HTR-8/SVneo (cell line): ENCODE measurements at regions not wholly inside any gene's neighbourhood (a gene's known extent, or its start where the extent isn't known, plus 50 kb on each side); places are given as distances from the start of the nearest gene placed in this dataset.
"Not testable (repeated sequence)": the region's sequence is repeated elsewhere in the genome, so short reads cannot be mapped to it uniquely, and the experiment has no call there.

Experiments
- DNase-seq: peaks from one replicate; pipeline ENCODE4 v3.0.0; 2011; ENCODE audit warnings: low spot score, mixed read lengths; ENCODE audit not compliant: insufficient read length
- FAIRE-seq: peaks from 2 replicates; lab custom pipeline; 2011; peaks lifted over from hg19 to GRCh38; lab: Jason Lieb, UNC

DNA sequence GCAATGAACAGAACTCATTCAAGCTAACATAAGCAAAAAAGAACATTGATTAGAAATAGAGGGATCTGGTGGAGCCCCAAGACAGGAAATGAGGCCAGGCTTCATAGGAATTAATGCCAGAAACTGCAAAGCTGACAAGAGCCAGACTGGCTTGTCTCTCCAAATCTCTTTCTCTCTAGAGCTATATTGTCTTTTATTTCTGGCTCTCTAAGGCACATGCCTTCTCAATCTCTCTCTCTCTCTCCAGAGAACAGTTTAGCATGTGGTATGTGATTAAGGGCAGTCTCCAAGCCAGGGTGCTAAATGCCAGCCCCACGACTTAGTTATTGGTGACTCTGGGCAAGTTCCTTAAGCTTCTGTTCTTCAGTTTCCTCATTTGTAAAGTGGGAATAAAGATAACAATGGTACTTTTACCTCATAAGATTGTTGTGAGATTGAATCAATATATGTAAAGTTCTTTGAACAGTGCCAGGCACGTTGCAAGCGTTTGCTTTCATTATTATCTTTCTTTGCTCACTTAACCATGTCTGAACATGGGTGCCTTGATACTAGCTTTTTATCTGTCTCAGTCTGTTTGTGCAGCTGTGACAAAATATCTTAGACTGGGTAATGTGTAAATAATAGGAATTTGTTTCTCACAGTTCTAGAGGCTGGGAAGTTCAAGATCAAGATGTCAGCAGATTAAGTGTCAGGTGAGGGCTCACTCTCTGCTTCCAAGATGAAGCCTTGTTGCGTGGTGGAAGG is 123.2 kb downstream of the BDH1 start:
- DNase-seq (no peak), FAIRE-seq (no peak)

DNA sequence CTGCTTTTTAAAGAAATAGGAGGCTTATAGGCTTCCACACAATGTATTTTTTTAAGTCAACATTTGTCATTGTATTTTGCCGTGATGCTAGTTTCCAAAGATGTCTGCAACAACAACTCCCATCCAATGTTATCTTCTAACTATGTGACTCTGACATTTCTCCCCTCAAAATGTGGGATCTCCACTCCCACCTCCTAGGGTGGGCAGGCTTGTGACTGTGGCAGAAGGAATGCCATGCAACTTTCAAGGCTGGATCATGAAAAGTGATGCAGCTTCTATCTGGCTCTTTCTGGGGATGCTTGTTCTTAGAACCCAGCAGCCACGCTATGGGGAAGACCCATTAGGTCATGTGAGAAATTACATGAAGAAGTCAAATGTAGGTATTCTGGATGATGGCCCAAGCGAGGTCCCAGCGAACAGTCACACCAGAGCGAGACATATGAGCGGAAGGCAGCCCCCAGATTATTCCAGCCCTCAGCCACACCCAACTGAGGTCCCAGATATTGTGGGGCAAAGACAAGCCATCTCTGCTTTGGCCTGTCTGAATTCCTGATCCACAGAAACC is 124.3 kb downstream of the BDH1 start:
- DNase-seq (no peak), FAIRE-seq (no peak)

DNA sequence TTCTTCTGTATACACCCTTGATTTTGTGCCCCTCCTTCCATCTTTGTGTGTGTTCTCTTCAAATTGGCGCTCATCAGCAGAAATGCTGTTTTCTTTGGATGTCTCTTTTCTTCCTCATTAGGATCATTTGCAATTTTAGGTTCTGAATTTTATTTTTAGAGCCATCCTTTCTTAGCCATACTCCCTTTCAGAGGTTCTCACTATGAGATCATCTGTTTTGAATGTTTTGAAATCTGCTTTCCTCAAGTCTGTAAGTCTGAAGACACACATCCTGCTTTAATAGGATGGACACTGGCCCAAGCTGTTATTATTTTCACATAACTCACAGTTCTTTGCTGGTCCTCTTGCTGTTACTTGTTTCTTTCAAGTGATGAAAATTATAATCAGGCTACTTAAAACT is 124.8 kb downstream of the BDH1 start:
- DNase-seq, result no peak
- no peak for FAIRE-seq

DNA sequence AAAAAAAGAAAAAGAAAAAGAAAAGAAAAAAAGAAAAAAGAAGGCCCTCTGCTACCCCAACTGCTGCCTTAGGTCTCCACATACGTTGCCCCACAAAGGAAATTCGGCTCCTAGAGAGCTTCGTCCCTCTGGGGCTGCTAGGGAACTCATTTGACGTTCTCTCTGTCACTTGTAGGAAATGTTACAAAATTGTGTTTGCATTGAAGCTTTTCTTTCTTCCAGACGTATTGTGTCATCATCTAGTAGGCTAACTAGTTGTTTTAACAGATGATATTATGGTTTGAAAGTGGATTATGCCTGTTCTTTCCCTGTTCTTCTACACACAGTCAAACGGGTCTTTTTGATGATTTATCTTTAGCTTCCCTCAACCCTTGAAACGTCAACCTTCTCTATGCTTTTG is 125.3 kb downstream of the BDH1 start:
- FAIRE-seq, result no peak
- no peak for DNase-seq

DNA sequence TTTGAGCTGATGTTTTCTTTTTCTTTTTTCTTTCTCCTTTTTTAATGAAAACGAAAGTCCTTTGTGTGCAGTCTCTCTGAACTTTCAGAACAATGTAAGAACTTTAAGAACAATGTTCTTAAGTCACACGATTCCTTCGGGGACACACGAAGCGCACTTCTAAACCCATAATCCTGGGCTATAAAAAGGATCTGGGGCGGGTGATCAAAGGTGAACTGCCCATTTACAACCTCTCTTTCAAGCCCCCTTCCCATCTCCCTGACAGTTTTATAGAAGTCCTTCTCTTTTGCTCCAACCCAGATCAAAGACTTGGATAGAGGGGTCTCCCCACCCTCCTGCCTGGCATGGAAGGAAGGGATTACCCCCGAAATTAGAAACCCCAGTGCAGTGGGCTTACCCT is 126.8 kb downstream of the BDH1 start:
- no peak for DNase-seq
- no peak for FAIRE-seq

DNA sequence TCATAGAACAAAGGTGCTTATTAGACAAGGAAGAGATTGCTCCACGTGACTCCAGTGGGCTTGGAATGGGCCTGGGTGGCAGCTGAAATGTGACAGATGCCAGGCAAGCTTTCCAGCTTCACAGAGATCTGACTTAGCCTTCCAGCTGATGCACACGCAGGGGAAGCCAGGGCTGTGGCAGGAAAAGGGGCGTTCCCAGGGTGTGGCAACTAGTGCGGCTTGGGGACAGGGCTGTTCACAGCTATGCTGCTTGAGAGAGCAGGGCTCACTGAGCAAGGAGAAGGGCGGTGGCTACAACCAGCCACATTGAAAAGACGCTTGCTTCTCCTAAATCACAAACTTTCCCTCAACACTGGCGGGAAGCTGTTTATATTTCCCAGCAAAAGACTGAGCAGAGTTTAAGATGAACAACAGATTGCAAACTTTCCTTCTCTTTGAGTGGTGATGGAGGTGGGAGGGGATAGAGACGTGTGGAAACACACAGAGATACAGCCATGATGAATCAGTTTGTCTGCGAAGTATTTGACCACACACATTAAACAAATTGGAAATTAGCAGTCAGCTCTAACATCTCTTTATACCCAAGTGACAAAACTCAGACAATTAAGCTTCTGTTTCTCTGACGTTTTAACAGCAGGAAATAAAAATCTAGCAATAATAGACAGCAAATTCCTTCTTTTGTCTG is 127.5 kb downstream of the BDH1 start:
- DNase-seq, result no peak

DNA sequence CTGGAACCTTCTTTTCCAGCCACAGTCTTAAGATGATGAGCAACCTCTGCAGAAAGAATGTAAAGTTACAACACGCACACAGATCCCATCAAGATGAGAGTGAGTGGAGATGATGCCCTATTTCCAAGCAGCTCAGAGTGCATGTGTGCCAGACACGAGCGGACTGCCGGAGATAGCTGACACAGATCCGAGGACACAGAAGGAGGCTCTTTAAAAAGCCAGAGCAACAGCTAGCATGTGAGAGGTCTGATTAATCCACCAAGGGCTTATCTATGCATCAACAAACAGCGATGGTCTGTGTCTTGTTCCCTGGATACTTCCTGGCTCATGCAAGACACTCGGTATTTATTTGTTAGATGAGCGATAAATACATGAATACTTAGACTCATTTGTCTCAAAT is 128.6 kb upstream of the DLG1 start:
- no peak for FAIRE-seq

More for the DNA sequence above, 127.5 kb downstream of the BDH1 start:
- no peak for FAIRE-seq

DNA sequence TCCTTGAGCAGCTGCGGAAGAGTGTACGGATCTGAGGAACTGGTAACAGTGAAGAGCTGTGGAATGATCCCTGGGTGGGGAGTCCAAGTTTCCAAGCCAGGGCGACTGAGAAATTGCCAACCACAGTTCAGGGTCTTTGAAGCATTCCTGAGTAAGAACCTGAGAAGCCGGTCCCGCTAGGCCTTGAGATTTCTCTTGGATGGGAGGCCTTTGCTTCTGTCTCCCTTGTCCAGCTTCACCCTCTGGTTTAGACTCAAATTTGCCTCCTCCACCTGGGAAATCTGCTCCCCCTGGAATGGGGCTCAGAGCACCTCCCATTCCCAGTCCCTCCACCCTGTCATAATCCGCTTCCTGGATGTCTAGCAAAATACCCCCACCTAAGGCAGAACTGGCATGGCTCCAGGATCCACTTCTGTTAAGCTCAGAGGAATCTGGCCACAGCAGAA is 127.7 kb upstream of the DLG1 start:
- DNase-seq (peak; percentile 54), FAIRE-seq (no peak)

More for the DNA sequence above, 128.6 kb upstream of the DLG1 start:
- DNase-seq, result no peak

DNA sequence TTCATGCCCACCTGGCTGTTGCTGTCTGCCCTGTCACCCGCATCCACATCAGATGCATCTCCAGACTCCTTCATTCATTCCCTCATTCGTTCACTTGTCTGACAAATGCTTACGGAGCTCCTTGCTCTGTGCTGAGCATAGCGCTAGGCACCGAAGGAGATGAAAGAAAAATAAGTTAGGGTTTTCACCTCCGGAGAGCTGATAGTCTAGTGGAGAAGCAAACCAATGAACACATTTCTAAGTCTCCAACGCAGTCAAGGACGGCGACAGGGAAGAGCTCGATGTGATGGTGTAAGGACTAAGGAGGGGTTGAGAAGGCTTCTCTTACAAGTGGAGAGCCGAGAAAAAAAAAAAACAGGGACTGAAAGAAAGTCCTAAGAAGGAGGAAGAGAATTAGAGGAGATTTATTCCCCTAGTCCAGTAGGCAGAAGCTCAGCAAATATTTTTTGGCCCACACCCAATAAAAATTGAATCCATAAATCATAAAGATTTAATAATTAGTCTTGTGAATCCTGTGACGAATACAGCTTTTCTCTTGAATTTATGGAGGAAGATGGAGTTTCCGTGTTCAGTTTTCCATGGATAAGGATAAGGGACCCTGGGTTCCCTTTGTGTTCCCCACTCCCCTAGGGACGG is 127.2 kb upstream of the DLG1 start:
- FAIRE-seq, result no peak

DNA sequence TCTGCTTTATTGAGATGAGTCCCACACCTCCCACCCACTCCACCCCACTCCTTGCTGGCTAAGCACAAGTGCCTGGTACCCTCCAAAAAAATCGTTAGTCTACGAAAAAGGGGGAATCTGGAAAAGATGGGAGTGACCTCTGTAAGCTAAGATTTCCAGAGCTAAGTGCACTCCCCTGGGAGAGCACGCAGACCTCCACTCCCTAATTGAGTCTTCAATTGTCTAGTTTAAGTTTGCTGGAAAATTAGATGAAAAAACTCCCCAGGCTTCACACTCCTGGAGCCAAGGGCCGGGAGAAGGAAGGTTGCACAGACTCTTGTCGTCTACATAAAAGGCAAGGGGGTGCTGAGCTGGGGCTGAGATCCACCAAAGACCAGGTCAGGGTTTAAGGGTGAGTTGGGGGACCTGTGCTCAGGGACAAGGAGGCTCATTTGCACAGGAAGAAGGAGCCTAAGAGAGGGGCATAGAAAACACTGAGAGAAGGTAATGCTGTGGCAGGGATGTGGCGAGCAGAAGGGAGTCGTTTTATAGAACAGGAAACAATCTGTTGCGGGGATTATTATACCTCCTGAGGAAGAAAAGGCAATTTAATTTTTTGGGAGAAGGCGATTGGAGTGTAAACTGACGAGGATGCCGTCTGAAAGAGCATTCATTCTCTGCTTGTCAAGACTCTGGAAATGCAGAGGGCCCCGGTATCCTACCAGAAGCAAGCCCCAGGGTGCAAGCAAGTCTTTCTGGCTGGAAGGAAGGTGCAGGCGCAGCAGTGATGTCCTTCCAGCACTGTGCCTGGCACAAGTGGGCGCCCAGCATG is 126.5 kb upstream of the DLG1 start:
- FAIRE-seq, result no peak
- DNase-seq, result no peak

More for the DNA sequence above, 127.2 kb upstream of the DLG1 start:
- DNase-seq, result no peak

DNA sequence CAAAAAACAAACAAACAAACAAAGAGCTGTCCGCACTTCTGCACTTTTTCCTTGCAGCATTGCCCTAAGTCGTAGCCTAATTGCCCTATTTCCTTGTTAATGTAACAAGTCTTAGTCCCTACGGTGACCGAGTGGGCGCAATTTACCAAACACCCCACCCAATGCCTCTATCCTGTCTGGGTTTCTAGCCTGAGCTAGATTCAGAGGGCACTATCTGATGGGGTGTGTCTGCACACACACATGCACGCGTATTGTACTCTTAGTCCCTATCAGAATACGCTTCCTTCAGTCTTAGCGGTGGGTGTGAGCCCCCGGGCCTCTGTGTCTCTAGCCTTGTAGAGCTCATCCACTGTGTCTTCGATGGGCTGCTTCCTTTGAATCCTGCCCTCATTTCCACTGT is 125.9 kb upstream of the DLG1 start:
- no peak for FAIRE-seq
- DNase-seq, result no peak

DNA sequence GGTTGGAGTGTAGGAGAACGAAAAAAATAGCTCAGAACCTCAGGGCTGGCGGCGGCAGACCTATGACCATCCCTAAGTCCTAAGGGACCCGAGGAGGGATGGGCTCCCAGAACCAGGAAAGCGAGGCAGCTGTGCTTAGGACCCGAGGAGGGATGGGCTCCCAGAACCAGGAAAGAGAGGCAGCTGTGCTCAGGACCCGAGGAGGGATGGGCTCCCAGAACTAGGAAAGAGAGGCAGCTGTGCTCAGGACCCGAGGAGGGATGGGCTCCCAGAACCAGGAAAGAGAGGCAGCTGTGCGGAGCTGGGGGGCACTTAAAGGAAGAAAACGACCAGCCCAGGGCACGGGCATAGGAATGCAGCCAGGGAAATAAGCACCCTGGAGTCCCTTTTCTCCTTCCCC is 125.0 kb upstream of the DLG1 start:
- DNase-seq, result no peak

DNA sequence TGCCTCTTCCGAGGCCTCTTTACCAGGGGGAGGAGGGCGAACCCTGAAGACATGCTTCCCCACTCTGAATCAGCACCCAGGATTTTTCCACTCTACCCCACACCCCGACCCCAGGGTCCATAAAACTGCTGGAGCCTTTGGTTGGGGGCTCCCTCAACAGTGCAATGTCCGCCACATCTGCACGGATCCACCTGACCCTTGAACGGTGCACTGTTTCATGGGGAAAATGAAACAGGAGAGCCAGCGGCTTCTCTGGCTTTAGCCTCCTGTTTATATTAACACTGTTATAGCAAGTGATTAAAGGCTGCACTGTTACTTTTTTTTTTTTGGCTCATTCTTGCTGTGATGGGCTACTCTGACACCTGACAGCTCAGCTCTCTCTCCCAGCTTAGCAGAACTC is 124.1 kb upstream of the DLG1 start:
- FAIRE-seq, result no peak
- no peak for DNase-seq

More for the DNA sequence above, 125.0 kb upstream of the DLG1 start:
- no peak for FAIRE-seq

DNA sequence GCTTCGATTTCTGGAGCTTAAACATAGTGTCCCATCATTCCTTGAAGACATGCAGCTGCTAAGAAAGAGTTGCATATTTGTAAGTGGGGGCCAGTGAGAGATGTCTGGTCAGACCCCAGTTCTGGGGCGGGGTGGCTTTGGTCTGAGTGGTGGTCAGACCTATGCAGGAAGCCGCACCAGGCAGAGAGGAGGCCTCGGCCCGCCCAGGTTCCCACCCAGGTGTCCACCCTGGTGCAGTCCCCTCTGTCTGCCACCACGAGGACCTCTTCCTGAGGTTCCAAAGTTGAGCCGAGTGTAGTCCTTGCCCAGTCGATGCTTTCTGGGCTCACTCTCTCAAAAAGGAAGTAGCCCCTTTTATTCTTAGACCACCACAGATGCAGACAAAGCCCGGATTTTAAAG is 122.6 kb upstream of the DLG1 start:
- no peak for DNase-seq
- FAIRE-seq, result no peak

DNA sequence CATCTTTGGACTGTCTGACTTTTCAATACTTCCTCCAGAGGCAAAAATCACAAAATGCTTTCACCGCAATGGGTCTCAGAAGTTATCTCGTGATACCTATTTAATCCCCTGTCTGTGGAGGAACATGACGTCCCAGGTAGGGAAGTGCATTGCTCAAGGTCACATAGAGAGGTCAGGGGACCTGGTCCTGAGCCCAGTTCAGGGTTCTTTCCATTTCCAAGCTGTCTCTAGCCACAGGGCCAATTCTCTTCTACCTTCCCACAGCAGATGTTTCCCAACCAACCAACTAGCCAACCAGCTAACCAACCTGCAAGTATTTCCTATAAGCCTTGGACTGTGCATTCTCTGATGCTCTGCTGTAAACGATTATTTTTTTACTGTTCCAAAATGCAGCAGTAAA is 122.2 kb upstream of the DLG1 start:
- DNase-seq (no peak), FAIRE-seq (no peak)

DNA sequence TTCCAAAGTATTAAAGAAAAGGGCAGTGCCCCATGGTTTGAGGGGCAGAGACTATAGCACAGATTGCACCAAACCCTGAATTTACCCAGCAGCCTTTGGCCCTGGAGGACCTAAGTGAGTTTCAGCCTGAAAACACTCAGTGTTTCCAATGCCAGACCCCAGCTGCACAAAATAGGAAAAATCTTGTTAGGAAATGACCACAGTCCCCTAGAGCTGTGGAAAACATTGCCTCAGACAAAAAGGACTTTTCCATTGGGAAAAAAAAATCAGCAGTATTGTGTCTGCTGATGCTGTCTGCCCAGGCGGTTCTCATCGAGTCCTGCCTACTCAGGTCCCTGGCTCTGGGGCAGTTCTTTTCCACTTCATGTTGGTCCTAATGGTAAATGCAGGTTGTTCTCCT is 121.7 kb upstream of the DLG1 start:
- DNase-seq, result no peak
- FAIRE-seq, result no peak

DNA sequence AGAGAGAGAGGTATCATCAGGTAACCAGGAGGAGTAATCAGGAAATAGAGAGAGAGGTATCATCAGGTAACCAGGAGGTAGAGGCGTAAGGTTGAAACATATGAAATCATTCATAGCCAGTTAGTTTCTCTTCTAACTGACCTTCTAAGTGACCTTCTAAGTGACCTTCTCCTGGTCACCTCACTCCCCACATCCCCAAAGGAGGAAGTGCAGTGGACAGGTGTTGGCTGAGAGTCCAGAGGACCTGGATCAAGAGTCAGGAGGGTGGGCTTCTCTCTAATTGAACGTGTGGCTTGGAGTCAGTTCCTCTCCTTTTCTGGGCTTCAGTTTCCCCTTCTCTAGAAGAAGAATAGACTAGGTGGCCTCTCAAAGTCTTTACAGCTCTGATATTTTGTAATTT is 121.3 kb upstream of the DLG1 start:
- FAIRE-seq, result no peak
- no peak for DNase-seq

DNA sequence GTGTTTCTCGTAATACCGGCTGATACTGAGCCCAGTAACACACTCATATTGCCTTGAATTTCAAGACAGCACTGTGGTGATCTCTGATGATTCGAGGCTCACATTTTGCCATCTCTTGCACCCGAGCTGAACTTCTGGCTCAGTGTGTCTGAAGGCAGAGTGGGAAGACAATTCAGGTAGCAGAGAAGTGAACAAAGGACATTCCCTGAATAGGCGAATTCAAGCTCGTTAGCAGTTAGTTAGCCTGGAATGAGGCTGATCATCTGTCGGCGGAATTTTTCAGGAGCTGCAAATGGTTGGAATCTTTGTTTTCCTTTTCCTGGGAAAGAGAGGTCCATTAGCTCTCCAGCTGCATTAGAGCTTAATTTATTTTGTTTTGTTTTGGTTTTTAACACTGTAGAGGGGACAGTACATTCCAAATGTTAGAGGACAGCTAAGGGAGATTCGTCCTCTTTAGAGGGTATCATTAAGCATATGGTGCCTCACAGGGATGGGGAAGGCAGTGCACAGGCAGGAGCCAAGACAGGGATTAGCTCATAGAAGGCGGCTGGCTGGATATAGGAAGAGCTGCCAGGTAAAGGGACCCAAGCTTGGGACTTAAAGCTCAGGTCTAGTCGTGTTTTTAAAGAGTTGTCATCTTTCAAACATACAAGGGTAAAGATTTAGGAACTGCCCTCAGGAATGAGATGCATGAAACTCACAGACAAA is 119.7 kb upstream of the DLG1 start:
- no peak for DNase-seq
- FAIRE-seq, result no peak

DNA sequence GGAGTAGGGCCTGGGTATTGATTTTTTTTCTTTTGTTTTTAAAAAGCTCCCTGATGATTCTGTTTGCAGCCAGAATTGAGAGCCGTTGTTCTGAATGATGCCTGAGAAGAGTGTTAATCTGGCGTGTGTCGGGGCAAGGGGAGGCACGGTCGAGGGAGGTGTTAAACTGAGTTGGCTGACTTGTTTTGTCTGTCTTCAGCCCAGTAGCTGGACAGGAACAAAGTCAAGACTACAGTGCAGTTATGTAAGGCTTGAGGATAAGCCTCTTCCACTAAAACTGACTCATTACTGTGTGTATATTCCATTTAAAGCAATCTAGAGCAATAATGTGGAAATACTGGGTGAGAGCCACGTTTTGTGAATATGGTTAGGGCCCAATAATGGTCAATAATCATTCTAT is 119.0 kb upstream of the DLG1 start:
- FAIRE-seq, result no peak
- DNase-seq, result no peak

DNA sequence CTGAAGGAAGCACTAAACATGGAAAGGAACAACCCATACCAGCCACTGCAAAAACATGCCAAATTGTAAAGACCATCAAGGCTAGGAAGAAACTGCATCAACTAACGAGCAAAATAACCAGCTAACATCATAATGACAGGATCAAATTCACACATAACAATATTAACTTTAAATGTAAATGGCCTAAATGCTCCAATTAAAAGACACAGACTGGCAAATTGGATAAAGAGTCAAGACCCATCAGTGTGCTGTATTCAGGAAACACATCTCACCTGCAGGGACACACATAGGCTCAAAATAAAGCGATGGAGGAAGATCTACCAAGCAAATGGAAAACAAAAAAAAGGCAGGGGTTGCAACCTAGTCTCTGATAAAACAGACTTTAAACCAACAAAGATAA is 113.5 kb upstream of the DLG1 start:
- not testable (repeated sequence) for FAIRE-seq, DNase-seq
